GM04503 (cell line): ENCODE measurements at regions not wholly inside any gene's neighbourhood (a gene's known extent, or its start where the extent isn't known, plus 50 kb on each side); places are given as distances from the start of the nearest gene placed in this dataset.
"Not testable (repeated sequence)": the region's sequence is repeated elsewhere in the genome, so short reads cannot be mapped to it uniquely, and the experiment has no call there.

Source experiments
- DNase-seq: peaks from one replicate; pipeline ENCODE4 v3.0.0-alpha.2; 2012; ENCODE audit warnings: low read depth

DNA sequence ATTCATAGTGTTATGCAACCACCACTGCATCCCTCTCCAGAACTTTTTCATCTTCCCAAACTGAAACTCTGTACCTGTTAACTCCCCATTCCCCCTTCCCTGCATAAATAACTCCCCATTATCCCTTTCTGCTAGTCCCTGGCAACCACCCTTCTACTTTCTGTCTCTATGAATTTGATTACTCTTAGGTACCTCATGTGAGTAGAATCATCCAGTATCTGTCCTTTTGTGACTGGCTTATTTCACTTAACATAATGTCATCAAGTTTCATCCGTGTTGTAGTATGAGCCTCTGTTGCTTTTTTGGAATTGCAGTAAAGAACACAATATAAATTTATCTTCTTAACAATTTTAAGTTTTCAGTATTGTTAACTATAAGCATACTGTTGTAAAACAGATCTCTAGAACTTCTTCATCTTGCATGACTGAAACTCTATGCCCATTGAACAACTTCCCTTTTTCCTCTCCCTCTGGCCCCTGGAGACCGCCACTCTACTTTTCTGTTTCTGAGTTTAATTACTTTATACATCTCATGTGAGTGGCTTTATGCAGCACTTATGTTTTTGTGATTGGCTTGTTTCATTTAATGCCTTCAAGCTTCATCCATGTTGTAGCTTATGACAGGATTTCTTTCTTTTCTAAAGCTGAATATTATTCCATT lies 87.3 kb upstream of the ABCC4 start:
- DNase-seq, result no peak

DNA sequence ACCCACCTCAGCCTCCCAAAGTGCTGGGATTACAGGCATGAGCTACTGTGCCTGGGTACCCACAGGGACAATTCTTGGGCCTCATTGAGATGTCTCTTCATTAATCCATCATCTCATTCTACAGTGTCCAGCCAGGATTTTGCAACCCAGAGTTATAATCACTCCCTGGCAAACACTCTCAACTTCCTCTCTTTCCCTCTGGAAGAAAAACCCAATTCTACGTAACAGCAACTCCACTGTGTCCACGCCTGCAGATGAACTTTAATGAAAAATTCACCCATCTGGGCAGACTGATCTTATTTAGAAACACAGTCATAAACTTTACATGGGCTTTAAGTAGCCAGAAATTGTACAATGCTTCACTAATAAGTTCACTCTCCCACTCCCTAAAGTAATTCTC lies 90.1 kb upstream of the ABCC4 start:
- DNase-seq, result no peak

DNA sequence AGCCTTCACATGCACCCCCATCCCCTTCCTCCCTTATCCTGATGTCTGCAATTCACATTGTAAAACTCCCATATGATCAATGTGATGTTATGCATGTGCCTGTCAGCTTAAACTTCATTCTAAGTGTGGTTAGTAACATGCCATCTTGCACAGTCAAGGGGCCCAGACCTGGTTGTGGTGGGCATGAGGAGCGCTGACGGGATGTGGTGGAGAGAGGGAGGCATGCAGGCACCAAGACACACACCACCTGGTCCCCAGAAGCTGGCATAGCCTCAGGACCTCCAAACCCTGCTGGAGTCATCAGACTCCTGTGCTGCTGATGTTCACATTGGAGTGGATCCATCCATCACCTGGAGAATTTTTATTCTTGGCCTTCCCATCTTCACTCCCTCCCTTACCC lies 90.5 kb upstream of the ABCC4 start:
- no peak for DNase-seq

DNA sequence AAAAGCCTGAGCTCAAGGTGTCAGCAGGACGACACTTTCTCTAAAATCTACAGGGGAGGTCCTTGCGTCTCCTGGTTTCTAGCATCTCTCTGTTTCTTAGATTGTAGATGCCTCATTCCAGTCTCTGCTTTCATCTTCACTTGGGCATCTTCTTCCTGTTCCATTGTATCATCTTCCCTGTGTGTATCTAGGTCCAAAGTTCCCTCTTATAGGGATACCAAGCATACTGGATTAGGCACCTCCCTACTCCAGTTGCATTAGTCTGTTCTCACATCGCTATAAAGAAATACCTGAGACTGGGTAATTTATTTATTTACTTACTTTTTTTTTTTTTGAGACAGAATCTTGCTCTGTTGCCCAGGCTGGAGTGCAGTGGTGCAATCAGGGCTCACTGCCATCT lies 91.3 kb upstream of the ABCC4 start:
- DNase-seq, result no peak

DNA sequence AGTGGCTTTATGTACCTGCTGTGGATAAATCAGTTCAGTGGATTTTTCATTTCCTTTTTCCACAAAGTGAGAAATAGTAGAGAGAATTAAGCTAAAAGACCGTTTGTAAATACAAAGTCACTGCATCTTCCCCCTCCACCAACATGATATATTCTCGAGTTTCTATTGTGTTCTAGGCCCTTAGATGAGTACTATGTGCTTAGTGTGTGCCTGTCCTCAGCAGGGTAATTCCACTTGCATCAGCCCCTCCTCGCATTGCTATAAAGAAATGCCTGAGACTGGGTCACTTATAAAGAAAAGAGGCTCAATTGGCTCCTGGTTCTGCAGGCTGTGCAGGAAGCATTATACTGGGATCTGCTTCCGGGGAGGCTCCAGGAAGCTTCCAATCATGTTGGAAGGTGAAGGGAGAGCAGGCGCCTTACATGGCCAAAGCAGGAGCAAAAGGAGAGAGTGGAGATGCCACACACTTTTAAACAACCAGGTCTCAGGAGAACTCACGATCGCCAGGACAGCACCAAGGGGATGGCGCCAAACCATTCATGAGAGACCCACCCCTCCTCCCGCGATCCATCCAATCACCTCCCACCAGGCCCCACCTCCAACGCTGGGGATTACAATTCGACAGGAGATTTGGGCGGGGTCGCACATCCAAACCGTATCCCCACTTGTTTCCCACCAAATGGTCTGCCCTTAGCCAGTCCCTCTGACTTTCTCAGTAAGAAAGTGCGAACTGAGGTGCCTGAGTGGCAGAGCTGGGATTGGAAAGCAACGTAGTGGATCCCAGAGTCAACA lies 102.3 kb upstream of the ABCC4 start:
- DNase-seq, result no peak

DNA sequence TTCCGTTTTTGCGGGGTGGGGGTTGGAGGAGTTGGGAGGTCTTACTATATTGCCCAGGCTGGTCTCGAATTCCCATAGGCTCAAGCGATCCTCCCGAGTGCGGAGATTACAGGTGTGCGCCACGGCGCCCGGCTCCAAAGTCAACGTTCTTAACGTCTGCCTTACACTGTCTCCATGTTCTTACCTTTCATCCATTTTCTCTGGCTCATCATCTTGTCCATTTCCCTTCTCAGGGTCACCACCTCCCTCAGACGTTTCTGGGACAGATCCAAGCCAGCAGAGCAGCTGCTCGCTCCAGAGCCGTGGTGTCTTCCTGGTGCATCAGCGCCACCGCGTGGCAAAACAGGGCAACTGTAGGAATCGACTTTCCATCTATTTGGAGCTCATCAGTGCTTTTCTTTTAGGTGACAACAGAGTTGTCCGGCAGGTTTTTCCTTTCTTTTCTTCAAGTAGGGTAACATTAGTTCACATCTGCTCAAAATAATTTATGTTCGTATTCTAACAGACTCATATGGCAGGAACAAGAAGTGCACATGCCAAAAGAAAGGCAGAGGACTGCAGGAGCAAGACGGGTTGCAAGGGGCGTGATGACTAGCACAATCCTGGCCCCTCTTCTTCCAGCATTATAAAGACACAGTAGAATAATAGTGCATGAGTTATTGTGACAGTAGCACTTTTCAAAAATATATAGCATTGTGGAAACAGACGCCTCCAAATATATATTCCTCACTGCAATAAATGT lies 103.1 kb upstream of the ABCC4 start:
- peak; percentile 18 for DNase-seq

DNA sequence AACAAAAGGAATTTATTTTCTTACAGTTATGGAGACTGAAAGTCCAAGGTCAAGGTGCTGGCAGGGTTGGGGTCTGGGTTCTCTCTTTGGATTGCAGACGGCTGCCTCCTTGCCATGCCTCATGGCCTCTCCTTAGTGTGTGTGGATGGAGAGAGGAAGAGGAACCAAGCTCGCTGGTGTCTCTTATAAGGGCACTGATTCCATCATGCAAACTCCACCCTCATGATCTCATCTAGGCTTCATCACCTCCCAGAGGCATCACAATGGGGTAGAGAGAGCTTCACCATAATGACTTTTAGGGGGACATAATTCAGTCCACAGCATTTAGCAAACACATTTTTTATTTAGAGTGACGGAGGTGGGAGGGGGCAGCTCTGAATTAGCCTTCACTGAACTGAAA lies 104.9 kb upstream of the ABCC4 start:
- no peak for DNase-seq

DNA sequence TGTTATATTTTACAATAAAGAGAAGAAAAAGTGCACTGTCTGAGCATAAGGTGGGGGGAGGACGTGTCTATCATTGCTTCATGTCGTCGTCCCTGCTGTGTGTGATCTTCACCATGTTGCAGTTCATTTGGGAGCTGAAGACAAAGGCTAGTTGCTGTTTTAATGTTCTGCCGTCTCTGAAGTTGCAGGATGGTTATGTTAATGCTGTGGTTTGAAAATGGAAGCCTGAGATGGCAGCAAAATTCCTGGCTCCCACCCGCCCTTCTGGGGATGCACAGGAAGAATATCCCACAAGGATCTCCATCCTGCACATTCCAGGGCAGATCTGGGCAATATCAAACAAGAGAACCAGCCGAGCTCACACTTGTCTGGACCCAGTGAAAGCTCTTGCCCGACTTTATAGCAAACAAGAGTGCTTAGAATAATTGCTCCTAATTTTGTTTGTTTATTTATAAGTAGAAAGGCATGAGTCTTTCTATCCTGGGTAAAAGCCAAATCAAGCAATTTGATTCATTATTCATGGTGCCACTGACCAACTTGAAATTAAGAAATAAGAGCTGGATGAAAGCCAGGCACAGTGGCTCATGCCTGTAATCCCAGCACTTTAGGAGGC lies 110.3 kb upstream of the ABCC4 start:
- no peak for DNase-seq

DNA sequence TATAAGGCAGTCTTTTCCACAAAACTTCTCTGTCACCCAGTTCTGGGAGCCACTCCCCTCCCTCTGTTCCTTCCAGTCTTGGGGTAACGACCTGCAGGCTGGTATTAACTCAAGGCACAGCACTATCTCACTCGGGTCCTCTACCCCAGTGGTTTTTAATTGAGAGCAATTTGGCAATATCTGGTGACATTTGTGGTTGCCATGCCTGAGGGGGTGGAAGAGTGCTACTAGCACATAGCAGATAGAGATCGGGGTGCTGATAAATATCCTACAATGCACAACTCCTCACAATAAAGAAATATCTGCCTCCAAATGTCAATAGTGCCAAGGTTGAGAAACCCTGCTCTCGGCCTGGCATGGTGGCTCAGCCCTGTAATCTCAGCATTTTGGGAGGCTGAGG lies 117.7 kb upstream of the ABCC4 start:
- no peak for DNase-seq

DNA sequence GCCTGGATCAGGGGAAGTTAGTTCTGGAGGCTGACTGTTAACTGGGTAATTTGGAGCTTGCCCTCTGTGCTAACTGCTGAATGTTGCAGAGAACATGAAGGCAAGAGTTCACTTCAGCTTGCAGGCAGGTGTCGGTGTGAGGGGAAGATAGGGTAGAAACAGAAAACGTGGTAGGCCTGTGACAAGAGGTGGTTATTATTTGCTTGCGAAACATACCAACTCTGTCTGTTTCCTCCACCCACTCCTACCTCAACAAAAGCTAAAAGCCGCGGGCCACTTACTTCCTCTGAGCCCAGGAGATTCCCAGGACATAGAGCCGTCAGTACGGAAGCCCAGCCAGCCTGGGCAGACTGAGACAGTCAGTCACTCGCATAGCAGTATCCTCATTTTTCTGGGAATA lies 119.2 kb upstream of the ABCC4 start:
- no peak for DNase-seq

DNA sequence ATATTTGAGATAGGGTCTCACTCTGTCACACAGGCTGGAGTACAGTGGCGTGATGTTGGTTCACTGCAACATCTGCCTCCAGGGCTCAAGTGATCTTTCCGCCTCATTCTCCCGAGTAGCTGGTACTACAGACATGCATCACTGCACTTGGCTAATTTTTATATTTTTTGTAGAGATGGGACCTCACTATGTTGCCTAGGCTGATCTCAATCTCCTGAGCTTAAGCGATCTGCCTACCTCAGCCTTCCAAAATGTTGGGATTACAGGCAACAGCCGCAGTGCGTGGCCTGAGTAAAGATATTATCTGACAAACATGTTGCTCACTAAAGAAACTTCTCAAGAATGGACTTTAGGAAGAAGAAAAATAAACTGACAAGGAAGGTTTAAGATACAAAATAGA lies 125.4 kb upstream of the ABCC4 start:
- no peak for DNase-seq

DNA sequence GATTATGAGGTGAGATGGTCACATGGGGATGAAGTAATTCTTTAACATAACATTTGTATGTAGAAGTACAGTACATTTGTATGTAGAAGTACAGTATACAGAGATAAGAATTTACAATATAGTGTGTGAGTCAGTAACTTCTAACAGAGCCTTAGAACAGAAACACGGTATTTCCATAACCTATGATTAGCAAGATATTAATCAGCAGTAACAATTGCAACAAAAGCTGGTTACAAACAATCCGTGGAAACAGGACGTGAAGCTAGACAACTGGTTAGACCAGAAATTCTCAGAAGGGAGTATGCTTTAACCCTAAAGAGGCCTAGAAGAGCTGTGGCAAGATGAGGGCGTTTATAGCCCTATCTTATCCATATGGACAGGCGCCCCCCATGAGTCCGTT lies 122.0 kb upstream of the CLDN10 start:
- not testable (repeated sequence) for DNase-seq

DNA sequence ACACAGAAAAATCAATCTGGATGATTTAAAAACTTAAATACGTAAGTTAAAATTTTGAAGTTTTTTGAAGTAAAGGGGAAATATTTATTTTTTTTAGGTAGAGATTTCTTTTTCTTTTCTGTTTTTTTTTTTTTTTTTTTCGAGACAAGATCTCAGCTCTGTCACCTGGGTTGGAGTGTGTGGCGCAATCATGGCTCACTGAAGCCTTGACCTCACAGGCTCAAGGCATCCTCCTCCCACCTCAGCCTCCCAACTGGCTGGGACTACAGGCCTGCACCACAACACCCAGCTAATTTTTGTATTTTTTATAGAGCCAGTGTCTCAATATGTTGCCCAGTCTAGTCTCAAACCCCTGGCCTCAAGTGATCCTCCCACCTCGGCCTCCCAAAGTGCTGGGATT lies 120.4 kb upstream of the CLDN10 start:
- no peak for DNase-seq

DNA sequence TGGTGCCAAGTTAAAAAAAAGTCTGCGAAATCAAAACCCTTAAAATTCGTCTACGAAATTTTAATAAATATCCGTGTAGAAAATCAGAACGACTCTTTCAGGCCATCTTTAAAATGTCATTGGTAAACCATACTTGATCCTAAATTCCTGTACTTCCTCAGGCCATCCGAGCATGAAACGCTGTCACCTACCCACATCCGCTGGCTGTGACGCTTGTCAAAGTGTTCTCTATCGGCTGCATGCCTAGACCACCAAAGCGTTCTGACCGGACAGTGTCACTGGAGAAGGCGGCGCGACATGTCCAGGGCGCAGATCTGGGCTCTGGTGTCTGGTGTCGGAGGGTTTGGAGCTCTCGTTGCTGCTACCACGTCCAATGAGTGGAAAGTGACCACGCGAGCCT lies 119.0 kb upstream of the CLDN10 start:
- DNase-seq, result no peak

DNA sequence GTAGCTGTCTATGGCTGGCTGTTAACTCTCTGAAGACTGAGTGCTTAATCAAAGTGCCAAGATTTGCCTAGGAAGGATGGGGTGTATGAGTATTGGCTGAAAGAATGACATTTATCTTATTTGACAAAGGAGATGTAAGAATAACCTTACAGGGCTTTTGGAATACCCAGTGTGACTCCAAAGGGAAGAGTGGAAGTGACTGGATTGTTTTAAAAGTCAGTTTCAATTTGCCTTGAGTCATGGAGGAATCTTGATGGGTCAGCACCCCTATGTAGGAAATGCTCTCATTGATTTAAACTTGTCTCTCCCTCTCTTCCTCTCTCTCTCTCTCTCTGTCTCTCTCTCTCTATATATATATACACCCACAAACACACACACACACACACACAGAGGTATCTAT lies 118.4 kb upstream of the CLDN10 start:
- no peak for DNase-seq

DNA sequence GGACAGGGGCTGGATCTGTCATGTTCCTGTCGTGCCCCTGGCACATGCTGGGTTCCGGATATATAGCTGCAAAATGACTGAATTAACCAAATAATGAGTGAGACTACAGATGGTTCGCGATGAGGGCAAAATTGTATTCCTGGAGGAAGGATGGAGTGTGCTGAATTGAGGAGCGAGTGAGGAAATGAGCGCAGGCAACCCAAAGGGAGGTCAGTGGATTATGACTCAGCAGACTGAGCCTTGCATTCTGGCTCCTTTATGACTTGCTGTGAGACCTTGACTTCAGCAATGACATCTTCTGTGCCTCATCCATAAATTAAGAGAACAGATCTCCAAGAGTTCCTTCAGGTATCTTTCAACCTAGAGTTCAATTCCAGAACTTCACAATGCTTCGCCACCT lies 115.0 kb upstream of the CLDN10 start:
- no peak for DNase-seq

DNA sequence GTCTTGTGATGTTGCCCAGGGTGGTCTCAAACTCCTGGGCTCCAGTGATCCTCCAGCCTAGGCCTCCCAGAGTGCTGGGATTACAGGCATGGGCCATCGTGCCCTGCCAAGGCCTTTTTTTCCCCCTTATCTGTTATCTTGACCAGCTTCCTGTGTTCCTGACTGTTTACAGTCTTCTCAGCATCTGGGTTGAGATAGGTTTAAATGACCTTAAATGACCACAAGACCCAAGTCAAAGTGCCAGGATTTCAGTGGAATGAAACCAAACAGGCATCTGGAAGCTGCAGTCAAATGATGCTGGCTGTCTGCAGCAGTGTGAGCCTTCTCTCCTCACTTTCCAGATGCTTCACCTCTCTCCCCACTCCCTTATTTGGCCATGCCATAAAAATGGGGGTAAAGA lies 114.2 kb upstream of the CLDN10 start:
- no peak for DNase-seq

DNA sequence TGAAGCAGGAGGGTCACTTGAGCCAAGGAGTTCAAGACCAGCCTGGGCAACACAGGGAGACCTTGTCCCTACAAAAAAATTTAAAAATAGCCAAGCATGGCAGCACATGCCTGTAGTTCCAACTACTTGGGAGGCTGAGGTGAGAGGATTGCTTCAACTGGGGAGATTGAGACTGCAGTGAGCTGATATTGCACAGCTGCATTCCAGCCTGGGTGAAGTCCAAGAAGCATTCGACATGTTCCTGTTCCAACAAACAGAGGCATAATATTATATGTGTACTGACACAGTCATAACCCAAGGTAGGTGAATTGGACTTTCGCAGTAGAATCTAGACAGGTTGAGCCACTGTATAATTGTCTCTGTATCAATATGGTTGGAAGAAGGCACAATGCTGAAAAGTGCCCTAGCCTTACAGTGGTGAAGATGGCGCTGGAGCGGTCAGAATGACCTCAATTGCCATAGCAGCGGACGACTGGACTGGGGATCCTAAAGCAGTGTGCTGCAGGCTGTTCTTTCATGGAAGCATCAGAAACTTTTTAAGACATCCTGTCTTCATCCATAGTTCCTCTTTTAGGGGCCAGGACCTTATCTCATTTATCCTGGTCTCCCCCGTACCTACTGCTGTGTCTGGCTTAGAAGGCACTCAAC lies 112.0 kb upstream of the CLDN10 start:
- DNase-seq, result no peak

DNA sequence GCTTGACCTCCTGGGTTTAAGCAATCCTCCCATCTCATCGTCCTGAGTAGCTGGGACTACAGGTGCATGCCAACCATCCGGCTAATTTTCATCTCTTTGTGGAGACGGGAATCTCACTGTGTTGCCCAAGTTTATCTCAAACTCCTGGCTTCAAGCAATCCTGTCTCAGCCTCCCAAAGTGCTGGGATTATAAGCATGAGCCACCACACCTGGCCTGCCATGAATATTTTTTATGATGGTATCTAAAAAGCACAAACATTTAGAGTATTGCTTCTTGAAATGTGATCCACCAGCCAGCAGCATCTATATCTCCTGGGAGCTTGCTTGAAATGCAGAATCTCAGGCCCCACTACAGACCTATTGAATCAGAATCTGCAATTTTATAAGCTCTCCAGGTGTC lies 111.2 kb upstream of the CLDN10 start:
- no peak for DNase-seq

DNA sequence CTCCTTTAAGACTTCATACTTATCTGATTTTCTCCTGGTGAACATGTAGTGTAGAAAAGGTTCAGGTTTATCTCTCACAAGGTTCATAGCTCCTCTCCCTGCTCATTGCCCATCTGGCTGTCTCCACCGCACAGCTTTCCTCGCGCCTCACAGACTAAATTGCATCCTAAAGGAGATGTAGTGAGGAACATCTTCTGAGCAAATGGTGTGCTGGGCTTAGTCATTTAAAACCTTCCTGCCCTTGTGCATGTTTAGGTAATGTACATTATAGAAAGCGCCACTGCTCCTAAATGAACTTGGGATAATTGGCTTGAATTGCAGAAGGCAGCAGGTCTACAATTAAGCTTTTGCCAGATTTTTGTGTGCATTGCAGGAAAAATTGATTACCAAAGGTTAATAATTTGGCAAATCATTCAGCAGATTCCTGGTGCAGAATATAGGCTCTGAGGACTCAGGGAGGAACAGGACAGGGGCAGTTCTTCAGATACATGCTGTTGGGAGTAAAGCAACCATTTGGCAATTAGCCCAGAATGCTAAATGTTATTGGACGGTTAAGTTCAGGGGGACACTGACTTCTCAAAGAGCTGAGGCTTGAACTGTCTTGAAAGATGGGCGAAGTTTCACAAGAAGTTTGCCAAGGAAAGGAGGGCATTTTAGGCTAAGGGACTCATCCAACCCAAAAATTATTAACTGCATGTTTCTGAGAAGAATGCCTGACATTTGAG lies 108.4 kb upstream of the CLDN10 start:
- DNase-seq, result no peak

DNA sequence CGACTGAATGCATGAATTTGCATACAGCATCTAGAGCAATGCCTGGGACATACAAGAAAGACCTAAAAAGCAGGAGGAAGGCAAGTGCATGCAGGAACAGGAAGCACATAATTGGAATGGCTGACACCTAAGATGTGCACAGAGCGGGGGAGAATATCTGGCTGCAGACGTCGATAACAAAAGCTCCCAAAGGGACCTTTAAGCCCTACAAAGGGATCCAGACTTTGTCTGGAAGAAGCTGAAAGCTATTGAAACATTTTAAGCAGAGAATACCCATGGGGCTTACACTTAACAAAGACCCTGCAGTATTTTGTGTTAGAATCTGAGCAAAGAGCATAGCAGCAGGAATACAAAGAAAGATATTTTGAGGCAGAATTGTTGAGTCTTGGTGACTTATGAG lies 107.4 kb upstream of the CLDN10 start:
- DNase-seq, result no peak

DNA sequence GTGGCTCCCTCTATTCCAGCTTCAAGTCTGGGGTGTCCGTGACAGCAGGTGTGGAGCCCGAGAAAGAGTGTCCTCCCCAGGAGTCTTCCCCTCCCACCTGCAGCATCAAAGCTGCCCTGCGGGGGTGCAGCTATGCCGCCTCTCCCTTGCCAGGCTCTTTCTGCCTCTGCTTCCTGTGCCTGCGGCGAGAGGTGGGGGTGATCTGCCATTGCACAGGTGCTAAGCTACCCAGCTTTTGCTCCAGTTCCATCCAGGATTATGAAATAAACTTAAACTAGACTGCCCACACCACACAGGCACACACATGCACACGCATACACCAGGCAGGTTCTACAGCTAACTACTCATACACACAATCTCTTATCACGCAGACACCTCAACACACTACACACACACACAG lies 104.7 kb upstream of the CLDN10 start:
- no peak for DNase-seq
